SK-N-SH treated with all-trans-retinoic acid at 6 μM for 48 hours (cell line): ENCODE measurements at regions not wholly inside any gene's neighbourhood (a gene's known extent, or its start where the extent isn't known, plus 50 kb on each side); places are given as distances from the start of the nearest gene placed in this dataset.

ENCODE experiments used
- ATAC-seq: fragments of 200-7000 bp; cut with Tn5 transposase; 3 replicates; pipeline ENCODE4 v1.9.1; 2020; ENCODE audit warnings: mild to moderate bottlenecking, moderate library complexity
- ARNTL ChIP-seq: fragments of 450-650 bp; formaldehyde crosslinking; IDR thresholded peaks from 2 replicates; pipeline ENCODE4 v1.5.0; 2020; ENCODE audit warnings: low read depth, mild to moderate bottlenecking, moderate library complexity, borderline replicate concordance
- BACH2 ChIP-seq: fragments of 250-450 bp; sonication (Bioruptor Pico); IDR thresholded peaks from 2 replicates; pipeline ENCODE4 v1.9.0; 2021; ENCODE audit warnings: mild to moderate bottlenecking, borderline replicate concordance
- CREB5 ChIP-seq: fragments of 250-450 bp; sonication (Bioruptor Pico); IDR thresholded peaks from 2 replicates; pipeline ENCODE4 v1.5.1; 2020; ENCODE audit warnings: low read depth, mild to moderate bottlenecking, moderate library complexity
- CSDC2 ChIP-seq: fragments of 250-450 bp; sonication (Bioruptor Pico); IDR thresholded peaks from 2 replicates; pipeline ENCODE4 v1.5.0; 2020; ENCODE audit warnings: mild to moderate bottlenecking, moderate library complexity
- CSRNP3 ChIP-seq: fragments of 250-450 bp; sonication (Bioruptor Pico); IDR thresholded peaks from 2 replicates; pipeline ENCODE4 v1.5.1; 2021; ENCODE audit warnings: mild to moderate bottlenecking, moderate library complexity
- ESRRG ChIP-seq: fragments of 250-450 bp; sonication (Bioruptor Pico); IDR thresholded peaks from 2 replicates; pipeline ENCODE4 v1.6.1; 2021; ENCODE audit warnings: mild to moderate bottlenecking
- GLIS3 ChIP-seq: fragments of 250-450 bp; sonication (Bioruptor Pico); IDR thresholded peaks from 2 replicates; pipeline ENCODE4 v1.5.0; 2020; ENCODE audit warnings: mild to moderate bottlenecking, moderate library complexity
- ISL1 ChIP-seq: fragments of 250-450 bp; sonication (Bioruptor Pico); IDR thresholded peaks from 2 replicates; pipeline ENCODE4 v2.1.2; 2022; ENCODE audit warnings: mild to moderate bottlenecking, moderate library complexity
- OSR1 ChIP-seq: fragments of 250-450 bp; sonication (Bioruptor Pico); IDR thresholded peaks from 2 replicates; pipeline ENCODE4 v1.8.0; 2022; ENCODE audit warnings: moderate library complexity, mild to moderate bottlenecking, inconsistent platforms
- PATZ1 ChIP-seq: fragments of 250-450 bp; sonication (Bioruptor Pico); IDR thresholded peaks from 2 replicates; pipeline ENCODE4 v1.8.0; 2020; ENCODE audit warnings: mild to moderate bottlenecking, moderate library complexity, borderline replicate concordance
- PPARA ChIP-seq: fragments of 250-450 bp; sonication (Bioruptor Pico); IDR thresholded peaks from 2 replicates; pipeline ENCODE4 v1.5.0; 2020; ENCODE audit warnings: mild to moderate bottlenecking, borderline replicate concordance
- RARB ChIP-seq: fragments of 250-450 bp; sonication (Bioruptor Pico); IDR thresholded peaks from 2 replicates; pipeline ENCODE4 v1.8.0; 2021; ENCODE audit warnings: mild to moderate bottlenecking, moderate library complexity
- SNAI2 ChIP-seq: fragments of 250-450 bp; sonication (Bioruptor Pico); IDR thresholded peaks from 2 replicates; pipeline ENCODE4 v1.5.0; 2020; ENCODE audit warnings: mild to moderate bottlenecking, moderate library complexity
- TCF4 ChIP-seq: fragments of 250-450 bp; sonication (Bioruptor Pico); IDR thresholded peaks from 2 replicates; pipeline ENCODE4 v1.8.0; 2021; ENCODE audit warnings: mild to moderate bottlenecking, moderate library complexity, borderline replicate concordance
- TOX ChIP-seq: fragments of 250-450 bp; sonication (Bioruptor Pico); IDR thresholded peaks from 2 replicates; pipeline ENCODE4 v1.8.0; 2021; ENCODE audit warnings: mild to moderate bottlenecking, moderate library complexity, borderline replicate concordance
- TSHZ2 ChIP-seq: fragments of 250-450 bp; sonication (Bioruptor Pico); IDR thresholded peaks from 2 replicates; pipeline ENCODE4 v1.5.0; 2020; ENCODE audit warnings: mild to moderate bottlenecking, moderate library complexity
- ZC3H10 ChIP-seq: fragments of 250-450 bp; sonication (Bioruptor Pico); IDR thresholded peaks from 2 replicates; pipeline ENCODE4 v1.5.1; 2021; ENCODE audit warnings: mild to moderate bottlenecking, moderate library complexity
- ZFP30 ChIP-seq: fragments of 450-650 bp; formaldehyde crosslinking; IDR thresholded peaks from 2 replicates; pipeline ENCODE4 v1.5.0; 2022; ENCODE audit warnings: mild to moderate bottlenecking, moderate library complexity
- ZNF565 ChIP-seq: fragments of 450-650 bp; formaldehyde crosslinking; conservative IDR thresholded peaks from 2 replicates; pipeline ENCODE4 v1.5.0; 2020; ENCODE audit warnings: low read depth, mild to moderate bottlenecking, moderate library complexity

- no peak for ATAC-seq
- TF ChIP-seq ZC3H10 (no peak), CSRNP3 (CRISPR knock-in tag) (no peak), RARB (CRISPR knock-in tag) (no peak), ZNF565 (CRISPR knock-in tag) (no peak)
Measured at GRCh38 chr16:26824469-26824868, 242.3 kb upstream of the C16orf82 start.

- ATAC-seq = no peak
Measured at GRCh38 chr16:26826500-26826899, 240.2 kb upstream of the C16orf82 start.

GRCh38 chr16:26827386-26827785 lies 239.3 kb upstream of the C16orf82 start:
- TF ChIP-seq ARNTL (CRISPR knock-in tag) (no peak), CSDC2 (CRISPR knock-in tag) (no peak), BACH2 (CRISPR knock-in tag) (no peak), SNAI2 (CRISPR knock-in tag) (no peak), ISL1 (CRISPR knock-in tag) (no peak), RARB (CRISPR knock-in tag) (no peak), PATZ1 (CRISPR knock-in tag) (no peak), ZNF565 (CRISPR knock-in tag) (no peak)
- no peak for ATAC-seq

More at GRCh38 chr16:26826500-26826899, 240.2 kb upstream of the C16orf82 start:
- TF ChIP-seq ARNTL (CRISPR knock-in tag) (no peak), TOX (CRISPR knock-in tag) (no peak), RARB (CRISPR knock-in tag) (no peak), ISL1 (CRISPR knock-in tag) (no peak), OSR1 (no peak), GLIS3 (CRISPR knock-in tag) (no peak), CREB5 (CRISPR knock-in tag) (no peak), PPARA (CRISPR knock-in tag) (no peak), TSHZ2 (CRISPR knock-in tag) (no peak), CSRNP3 (CRISPR knock-in tag) (no peak), TCF4 (CRISPR knock-in tag) (no peak), ZNF565 (CRISPR knock-in tag) (no peak), BACH2 (CRISPR knock-in tag) (no peak), CSDC2 (CRISPR knock-in tag) (no peak), ZC3H10 (no peak), ESRRG (CRISPR knock-in tag) (no peak), ZFP30 (no peak)
